Hippocampal formation (tissue), 2 donors: ENCODE measurements at regions not wholly inside any gene's neighbourhood (a gene's known extent, or its start where the extent isn't known, plus 50 kb on each side); places are given as distances from the start of the nearest gene placed in this dataset.

Source experiments
- DNase-seq, 2 donors: peaks; one replicate each; lab custom pipeline; 2025; lab: John Stamatoyannopoulos, UW

DNA sequence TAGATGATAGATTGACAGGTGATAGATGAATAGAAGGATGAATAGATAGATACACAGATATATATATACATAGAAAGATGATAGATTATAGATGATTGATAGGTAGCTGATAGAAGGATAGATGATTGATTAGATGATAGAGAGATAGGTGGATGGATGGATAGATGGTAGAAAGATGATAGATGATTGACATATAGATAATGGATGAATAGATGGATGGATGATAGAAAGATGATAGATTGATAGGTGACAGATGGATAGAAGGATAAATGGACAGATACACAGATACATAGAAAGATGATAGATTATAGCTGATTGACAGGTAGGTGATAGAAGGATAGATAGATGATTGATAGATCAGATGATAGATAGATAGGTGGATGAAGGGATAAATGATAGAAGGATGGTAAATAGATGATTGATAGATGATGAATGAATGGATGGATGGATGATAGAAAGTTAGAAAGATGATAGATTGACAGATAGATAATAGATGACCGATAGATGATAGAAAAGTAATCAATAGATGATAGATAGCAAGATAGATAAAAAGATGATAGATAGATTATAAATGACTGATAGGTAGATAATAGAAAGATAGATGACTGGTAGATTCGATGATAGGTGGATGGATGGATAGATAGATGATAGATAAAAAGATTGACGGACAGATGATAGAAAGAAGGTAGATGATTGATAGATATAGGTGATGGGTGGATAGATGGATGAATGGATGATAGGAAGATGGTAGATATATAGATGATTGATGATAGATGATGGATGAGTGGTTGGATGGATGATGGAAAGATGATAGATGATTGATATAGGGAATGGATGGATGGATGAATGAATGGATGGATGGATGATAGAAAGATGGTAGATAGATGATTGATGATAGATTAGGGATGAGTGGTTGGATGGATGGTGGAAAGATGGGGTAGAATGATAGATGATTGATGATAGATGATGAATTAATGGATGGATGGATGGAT lies 80.4 kb downstream of the MICALL2 start:
- DNase-seq: no peak

DNA sequence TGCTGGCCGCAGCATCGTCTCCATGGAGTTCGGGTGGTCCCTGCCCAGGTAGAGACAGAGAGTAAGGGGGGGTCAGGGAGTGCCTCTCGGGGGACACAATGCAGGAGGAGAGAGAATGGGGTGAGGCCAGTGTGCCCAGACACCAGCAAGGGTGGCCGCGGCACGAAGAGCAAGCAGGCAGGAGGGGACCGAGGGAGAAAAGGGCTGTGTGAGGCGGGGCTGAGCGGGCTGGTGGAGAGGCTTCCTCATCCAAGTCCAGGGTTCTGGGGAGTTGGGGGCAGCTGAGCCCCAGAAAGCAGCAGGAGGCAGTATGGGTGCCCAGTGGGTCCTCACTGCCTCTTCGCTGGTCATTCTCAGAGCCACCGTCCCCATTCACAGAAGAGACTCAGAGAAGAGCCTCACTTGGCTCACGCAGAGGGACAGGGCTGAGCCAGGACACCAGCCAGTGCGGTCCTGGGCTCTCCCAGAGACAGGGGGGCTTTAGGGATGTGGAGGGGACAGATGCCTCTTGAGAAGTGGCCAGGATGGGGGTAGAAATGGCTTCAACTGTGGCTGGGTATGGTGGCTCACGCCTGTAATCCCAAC lies 78.9 kb downstream of the MICALL2 start:
- DNase-seq: no peak

DNA sequence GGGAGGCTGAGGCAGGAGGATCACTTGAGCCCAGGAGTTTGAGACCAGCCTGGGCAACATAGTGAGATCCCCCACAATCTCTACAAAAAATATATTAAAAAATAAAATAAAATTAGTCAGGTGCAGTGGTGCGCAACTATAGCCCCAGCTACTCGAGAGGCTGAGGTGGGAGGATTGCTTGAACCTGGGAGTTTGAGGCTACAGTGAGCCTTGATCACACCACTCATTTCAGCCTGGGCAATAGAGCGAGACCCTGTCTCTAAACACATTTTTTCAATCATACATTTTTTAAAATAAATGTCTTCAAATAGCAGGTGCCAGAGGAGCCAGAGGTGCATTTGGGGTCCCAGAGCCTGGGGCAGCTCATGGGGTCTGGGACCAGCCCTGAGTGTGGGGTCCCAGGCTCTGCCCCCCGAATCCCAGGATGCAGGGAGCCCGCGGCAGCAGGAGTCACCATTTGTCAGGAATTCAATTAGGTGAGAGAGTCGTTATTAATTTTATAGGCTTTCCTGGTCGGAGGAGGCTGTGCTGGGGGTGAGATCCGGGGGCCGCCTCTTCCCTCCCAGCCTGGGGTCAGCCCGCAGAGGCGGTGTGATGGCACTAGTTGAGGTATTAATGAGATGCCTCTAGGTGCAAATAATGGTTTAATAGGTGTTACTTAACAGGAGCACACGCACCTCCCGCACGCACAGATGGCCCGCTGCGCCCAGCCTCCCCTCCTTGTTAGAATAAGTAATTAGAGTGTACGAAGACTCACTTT lies 78.3 kb downstream of the MICALL2 start:
- DNase-seq: no peak

DNA sequence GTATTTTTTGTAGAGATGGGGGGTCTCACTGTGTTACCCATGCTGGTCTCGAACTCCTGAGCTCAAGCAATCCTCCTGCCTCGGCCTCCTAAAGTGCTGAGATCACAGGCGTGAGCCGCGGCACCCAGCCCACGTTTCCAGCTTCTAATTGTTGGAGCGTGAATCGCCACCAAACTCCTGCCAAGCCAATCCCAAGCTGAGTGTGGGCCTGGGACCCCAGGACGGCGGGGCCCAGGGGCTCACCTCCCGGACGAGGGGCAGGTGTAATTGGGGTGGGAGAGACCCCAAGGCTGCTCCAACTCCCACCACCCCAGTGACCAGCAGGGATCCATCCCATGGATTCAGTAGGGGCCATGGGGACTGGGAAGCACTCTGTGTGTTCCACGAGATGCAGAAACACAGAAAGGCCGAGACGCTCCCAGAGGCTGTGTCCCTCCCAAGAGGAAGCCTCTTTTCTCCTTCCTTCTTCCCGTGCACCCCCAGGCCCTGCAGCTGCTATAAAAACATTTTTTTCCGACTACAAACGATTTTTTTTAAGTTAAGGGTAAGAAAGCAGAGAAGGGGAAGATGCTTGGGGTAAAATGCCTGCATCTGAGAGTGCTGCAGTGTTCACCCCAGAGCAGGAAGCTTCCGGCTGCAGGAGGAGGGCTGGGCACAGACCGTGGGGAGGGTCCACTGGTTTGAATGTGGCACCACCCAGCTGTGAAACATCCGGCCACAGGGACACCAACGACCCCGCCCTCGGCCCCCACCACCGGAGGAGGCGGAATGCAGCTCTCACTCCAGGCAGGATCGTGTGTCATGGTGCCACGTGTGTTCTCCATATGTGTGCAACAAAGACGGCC lies 76.5 kb downstream of the MICALL2 start:
- DNase-seq: no peak

DNA sequence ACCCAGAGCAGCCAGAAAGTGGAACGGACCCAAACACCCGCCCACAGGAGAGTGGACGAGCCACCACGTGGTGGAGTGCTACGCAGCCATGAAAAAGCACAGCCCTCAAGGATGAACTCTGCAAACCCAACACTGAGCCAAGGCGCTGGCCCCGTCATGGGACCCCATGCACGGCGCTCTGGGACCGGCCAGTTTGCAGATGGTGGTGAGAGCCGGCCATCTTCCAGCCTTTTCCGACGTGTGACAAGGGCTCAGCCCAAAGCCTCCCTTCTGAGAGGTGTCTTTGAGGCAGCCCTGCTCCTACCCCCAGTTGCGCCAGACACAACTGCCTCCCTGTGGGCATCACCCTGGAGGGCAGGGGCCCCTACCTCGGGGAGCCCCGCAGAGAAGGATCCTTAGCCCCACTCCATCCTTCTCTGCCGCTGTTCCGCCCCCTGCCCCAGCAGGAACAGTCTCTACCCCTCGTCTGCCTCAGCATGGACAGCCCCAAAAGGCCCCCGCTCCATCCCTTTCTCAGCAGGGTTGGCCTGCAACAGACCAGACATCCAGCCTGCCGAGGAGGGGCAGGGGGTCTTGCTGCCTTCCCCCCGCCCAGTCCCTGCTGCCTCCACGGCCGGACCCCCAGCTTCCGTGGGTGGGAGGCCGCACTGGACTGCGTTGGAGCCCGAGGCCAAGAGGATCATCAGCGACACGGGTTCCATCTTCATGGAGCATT lies 75.7 kb downstream of the MICALL2 start:
- DNase-seq: no peak

DNA sequence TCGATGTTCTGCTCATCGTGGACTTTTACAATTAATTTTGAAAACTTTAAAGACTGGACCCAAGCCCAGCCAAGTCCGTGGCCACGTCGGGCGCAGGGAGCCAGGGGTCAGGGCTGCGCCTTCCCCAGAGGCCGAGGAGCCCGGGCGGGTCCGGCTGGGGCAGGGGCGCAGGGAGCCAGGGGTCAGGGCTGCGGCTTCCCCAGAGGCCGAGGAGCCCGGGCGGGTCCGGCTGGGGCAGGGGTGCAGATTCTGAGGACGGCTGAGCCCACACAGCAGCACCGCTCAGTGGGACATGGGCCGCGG lies 75.2 kb downstream of the MICALL2 start:
- no peak for DNase-seq
